ENCODE measurements at regions not wholly inside any gene's neighbourhood (a gene's known extent, or its start where the extent isn't known, plus 50 kb on each side); places are given as distances from the start of the nearest gene placed in this dataset.

DNA sequence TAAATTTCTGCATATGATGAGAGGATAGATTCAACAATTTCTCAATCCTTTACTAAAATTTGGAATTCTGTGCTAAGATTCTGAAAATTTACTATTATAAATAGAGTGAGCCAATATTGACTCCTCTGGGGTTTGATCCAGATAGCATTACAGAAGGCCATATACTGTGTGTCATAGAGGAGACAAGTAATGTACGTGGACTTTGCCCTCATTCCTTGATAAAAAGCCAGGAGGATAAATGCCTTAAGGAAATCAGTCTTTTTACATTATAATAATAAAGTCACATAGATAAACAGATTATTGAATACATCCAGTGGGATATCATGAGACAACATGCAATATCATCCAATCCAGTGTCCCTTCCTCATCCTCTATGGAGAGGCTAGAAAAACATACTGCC lies 188.0 kb upstream of the HDX start:
- no peaks in the 10 kb centered on the region for H3K36me3 ChIP-seq (ENCODE audit: control insufficient read depth, insufficient read depth, low read length)
- Mint-ChIP-seq H3K36me3 (no peaks in the 10 kb centered on the region), H3K27me3 (ENCODE audit: low read depth in 2 of 2) (no peaks in the 10 kb centered on the region), H3K9me3 (peaks cover 2 to 3% of the 10 kb centered on the region in 2 donors), H3K4me3 (no peak overlapping the region), H3K27ac (no peak overlapping the region), H3K4me1 (no peaks in the 10 kb centered on the region)
- H3K4me3 ChIP-seq (ENCODE audit: low read length), result no peak overlapping the region
- H3K4me1 ChIP-seq (ENCODE audit: control insufficient read depth, insufficient read depth, low read length), result no peaks in the 10 kb centered on the region
- no peaks in the 10 kb centered on the region for H3K9me3 ChIP-seq (ENCODE audit: control insufficient read depth, insufficient read depth, low read length)
- intact Hi-C loops (cut with micrococcal nuclease), result no loop called here
- H3K27me3 ChIP-seq (ENCODE audit: control insufficient read depth, insufficient read depth, low read length), result no peaks in the 10 kb centered on the region
- H3K27ac ChIP-seq (ENCODE audit: low read length), result no peak overlapping the region
- ATAC-seq (no peak), DNase-seq (no peak)
- TF ChIP-seq, protein P1, sequence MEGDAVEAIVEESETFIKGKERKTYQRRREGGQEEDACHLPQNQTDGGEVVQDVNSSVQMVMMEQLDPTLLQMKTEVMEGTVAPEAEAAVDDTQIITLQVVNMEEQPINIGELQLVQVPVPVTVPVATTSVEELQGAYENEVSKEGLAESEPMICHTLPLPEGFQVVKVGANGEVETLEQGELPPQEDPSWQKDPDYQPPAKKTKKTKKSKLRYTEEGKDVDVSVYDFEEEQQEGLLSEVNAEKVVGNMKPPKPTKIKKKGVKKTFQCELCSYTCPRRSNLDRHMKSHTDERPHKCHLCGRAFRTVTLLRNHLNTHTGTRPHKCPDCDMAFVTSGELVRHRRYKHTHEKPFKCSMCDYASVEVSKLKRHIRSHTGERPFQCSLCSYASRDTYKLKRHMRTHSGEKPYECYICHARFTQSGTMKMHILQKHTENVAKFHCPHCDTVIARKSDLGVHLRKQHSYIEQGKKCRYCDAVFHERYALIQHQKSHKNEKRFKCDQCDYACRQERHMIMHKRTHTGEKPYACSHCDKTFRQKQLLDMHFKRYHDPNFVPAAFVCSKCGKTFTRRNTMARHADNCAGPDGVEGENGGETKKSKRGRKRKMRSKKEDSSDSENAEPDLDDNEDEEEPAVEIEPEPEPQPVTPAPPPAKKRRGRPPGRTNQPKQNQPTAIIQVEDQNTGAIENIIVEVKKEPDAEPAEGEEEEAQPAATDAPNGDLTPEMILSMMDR (IDR thresholded peaks at IDR 0.05), result no peak
- no CpG with 5 or more reads among the region's 1 CpG for WGBS (ENCODE audit: insufficient coverage)

DNA sequence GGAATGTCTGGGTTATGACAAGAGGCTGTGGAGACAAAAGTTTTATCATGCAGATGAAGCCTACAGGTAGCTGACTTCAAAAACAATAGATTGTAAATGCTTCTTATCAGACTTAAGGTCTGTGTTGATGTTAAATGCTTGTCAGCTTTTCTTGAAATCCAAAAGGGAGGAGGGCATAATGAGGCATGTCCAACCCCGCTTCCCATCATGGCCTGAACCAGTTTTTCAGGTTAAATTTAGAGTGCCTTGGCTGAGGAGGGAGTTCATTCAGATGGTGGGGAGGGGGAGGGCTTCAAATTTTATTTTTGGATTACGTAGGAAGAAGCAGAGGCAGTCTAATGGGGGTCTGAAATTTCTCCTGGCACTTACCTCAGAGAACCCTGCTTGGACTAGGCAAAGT lies 207.7 kb upstream of the HDX start:
- H3K27me3 Mint-ChIP-seq (ENCODE audit: low read depth in 2 of 2), result no peaks in the 10 kb centered on the region
- peaks cover 3 to 5% of the 10 kb centered on the region in 2 donors for H3K9me3 Mint-ChIP-seq
- 72% methylated on average over 2 of the region's 2 CpGs for WGBS (ENCODE audit: insufficient coverage)
- intact Hi-C loops (cut with micrococcal nuclease), result no loop called here
- no peak overlapping the region for H3K4me3 ChIP-seq (ENCODE audit: low read length)
- no peaks in the 10 kb centered on the region for H3K36me3 ChIP-seq (ENCODE audit: control insufficient read depth, insufficient read depth, low read length)
- no peaks in the 10 kb centered on the region for H3K27me3 ChIP-seq (ENCODE audit: control insufficient read depth, insufficient read depth, low read length)
- ATAC-seq, result no peak
- H3K4me3 Mint-ChIP-seq, result no peak overlapping the region
- no peaks in the 10 kb centered on the region for H3K9me3 ChIP-seq (ENCODE audit: control insufficient read depth, insufficient read depth, low read length)
- H3K4me1 ChIP-seq (ENCODE audit: control insufficient read depth, insufficient read depth, low read length), result no peaks in the 10 kb centered on the region
- no peak overlapping the region for H3K27ac Mint-ChIP-seq
- TF ChIP-seq, protein P1 (IDR thresholded peaks at IDR 0.05), result no peak
- no peaks in the 10 kb centered on the region for H3K4me1 Mint-ChIP-seq
- H3K36me3 Mint-ChIP-seq, result no peaks in the 10 kb centered on the region
- H3K27ac ChIP-seq (ENCODE audit: low read length), result no peak overlapping the region
- DNase-seq, result no peak

DNA sequence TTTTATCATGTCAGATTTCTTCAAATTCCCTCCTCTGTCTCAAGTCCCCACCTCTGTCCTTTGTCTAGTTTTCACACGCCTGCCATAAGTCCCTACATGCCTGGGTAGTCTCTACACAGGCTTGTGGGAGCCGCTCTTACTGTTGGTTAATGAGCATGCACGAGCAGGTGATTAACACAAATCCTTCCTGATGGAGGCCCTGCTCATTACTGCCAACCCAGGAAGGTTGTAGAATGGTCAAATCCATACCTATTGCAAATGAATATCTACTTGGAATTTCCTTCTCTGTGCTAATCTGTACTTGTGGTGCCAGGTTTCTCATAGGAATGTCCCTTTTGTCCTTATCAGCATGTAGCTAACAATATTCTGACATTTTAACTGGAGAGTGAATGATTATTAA lies 208.4 kb upstream of the HDX start:
- no peaks in the 10 kb centered on the region for H3K9me3 ChIP-seq (ENCODE audit: control insufficient read depth, insufficient read depth, low read length)
- H3K36me3 Mint-ChIP-seq, result no peaks in the 10 kb centered on the region
- no peaks in the 10 kb centered on the region for H3K27me3 Mint-ChIP-seq (ENCODE audit: low read depth in 2 of 2)
- TF ChIP-seq, protein P1 (IDR thresholded peaks at IDR 0.05), result no peak
- WGBS (ENCODE audit: insufficient coverage), result 74% methylated on average over 3 of the region's 3 CpGs
- ATAC-seq, result no peak
- H3K27ac ChIP-seq (ENCODE audit: low read length), result no peak overlapping the region
- intact Hi-C loops (cut with micrococcal nuclease), result no loop called here
- no peak overlapping the region for H3K4me3 ChIP-seq (ENCODE audit: low read length)
- H3K9me3 Mint-ChIP-seq, result peaks cover 3 to 5% of the 10 kb centered on the region in 2 donors
- no peaks in the 10 kb centered on the region for H3K4me1 Mint-ChIP-seq
- no peaks in the 10 kb centered on the region for H3K27me3 ChIP-seq (ENCODE audit: control insufficient read depth, insufficient read depth, low read length)
- no peak overlapping the region for H3K4me3 Mint-ChIP-seq
- no peaks in the 10 kb centered on the region for H3K36me3 ChIP-seq (ENCODE audit: control insufficient read depth, insufficient read depth, low read length)
- no peak for DNase-seq
- no peak overlapping the region for H3K27ac Mint-ChIP-seq
- no peaks in the 10 kb centered on the region for H3K4me1 ChIP-seq (ENCODE audit: control insufficient read depth, insufficient read depth, low read length)

DNA sequence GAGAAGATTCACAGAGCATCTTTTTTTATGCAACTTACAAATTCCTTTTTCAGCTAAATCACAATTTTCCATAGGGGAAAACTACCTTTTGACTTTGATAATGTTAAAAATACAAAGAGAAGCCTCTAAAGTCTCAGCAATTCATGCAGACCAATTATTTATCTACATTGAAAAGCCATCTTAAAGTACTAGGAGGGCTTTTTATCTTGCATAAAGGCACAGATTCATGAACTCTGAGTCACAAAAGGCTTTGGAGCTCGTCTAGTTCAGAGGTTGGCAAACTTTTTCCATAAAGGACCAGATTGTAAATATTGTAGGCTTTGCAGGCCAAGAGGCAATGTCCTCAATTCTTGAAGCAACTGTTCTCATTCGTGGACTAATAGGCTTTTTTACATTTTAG lies 210.4 kb upstream of the HDX start:
- WGBS (ENCODE audit: insufficient coverage), result 73% methylated on average over 1 of the region's 2 CpGs
- no peaks in the 10 kb centered on the region for H3K27me3 ChIP-seq (ENCODE audit: control insufficient read depth, insufficient read depth, low read length)
- intact Hi-C loops (cut with micrococcal nuclease), result no loop called here
- H3K4me3 ChIP-seq (ENCODE audit: low read length), result no peak overlapping the region
- Mint-ChIP-seq H3K4me3 (no peak overlapping the region), H3K27me3 (ENCODE audit: low read depth in 2 of 2) (no peaks in the 10 kb centered on the region), H3K36me3 (no peaks in the 10 kb centered on the region), H3K4me1 (no peaks in the 10 kb centered on the region), H3K27ac (no peak overlapping the region), H3K9me3 (peaks cover 3 to 5% of the 10 kb centered on the region in 2 donors)
- ATAC-seq, result no peak
- no peaks in the 10 kb centered on the region for H3K4me1 ChIP-seq (ENCODE audit: control insufficient read depth, insufficient read depth, low read length)
- DNase-seq, result no peak
- H3K9me3 ChIP-seq (ENCODE audit: control insufficient read depth, insufficient read depth, low read length), result no peaks in the 10 kb centered on the region
- no peak overlapping the region for H3K27ac ChIP-seq (ENCODE audit: low read length)
- TF ChIP-seq, protein P1 (IDR thresholded peaks at IDR 0.05), result no peak
- no peaks in the 10 kb centered on the region for H3K36me3 ChIP-seq (ENCODE audit: control insufficient read depth, insufficient read depth, low read length)

Measured in natural killer cell (primary cell).